ENCODE measurements at regions not wholly inside any gene's neighbourhood (a gene's known extent, or its start where the extent isn't known, plus 50 kb on each side); places are given as distances from the start of the nearest gene placed in this dataset.

DNA sequence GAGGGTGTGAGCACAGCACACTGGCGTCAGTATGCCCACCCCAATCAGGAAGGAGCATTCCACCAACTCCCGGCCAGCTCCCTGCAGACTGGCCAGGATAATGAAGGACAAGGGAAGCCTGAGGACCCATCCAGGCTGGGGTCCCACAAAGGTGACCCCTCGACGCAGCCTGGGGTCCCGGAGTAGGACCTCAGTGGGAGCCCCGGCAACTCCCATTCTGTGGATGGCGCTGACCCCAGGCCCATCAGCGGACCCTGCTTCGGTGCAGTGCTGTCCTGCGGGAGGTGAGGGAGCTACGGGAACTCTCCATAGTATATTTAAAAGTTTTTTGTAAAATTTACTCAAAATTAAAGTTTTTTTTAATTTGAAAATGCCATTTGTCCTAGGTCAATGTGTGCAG lies 137.7 kb upstream of the NKX1-1 start:
- DNase-seq (ENCODE audit: low read depth in 1 of 2, low spot score in 1 of 2), result no peak
- Histone ChIP-seq H3K27ac (replicated peaks) (no peak overlapping the region), H3K27me3 (ENCODE audit: insufficient read depth, poor library complexity, severe bottlenecking) (peaks cover 2% of the 10 kb centered on the region), H3K4me3 (replicated peaks; ENCODE audit: insufficient read depth, low read length) (no peak overlapping the region)
- TF ChIP-seq, protein P1, sequence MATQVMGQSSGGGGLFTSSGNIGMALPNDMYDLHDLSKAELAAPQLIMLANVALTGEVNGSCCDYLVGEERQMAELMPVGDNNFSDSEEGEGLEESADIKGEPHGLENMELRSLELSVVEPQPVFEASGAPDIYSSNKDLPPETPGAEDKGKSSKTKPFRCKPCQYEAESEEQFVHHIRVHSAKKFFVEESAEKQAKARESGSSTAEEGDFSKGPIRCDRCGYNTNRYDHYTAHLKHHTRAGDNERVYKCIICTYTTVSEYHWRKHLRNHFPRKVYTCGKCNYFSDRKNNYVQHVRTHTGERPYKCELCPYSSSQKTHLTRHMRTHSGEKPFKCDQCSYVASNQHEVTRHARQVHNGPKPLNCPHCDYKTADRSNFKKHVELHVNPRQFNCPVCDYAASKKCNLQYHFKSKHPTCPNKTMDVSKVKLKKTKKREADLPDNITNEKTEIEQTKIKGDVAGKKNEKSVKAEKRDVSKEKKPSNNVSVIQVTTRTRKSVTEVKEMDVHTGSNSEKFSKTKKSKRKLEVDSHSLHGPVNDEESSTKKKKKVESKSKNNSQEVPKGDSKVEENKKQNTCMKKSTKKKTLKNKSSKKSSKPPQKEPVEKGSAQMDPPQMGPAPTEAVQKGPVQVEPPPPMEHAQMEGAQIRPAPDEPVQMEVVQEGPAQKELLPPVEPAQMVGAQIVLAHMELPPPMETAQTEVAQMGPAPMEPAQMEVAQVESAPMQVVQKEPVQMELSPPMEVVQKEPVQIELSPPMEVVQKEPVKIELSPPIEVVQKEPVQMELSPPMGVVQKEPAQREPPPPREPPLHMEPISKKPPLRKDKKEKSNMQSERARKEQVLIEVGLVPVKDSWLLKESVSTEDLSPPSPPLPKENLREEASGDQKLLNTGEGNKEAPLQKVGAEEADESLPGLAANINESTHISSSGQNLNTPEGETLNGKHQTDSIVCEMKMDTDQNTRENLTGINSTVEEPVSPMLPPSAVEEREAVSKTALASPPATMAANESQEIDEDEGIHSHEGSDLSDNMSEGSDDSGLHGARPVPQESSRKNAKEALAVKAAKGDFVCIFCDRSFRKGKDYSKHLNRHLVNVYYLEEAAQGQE (IDR thresholded peaks at IDR 0.05; ENCODE audit: insufficient replicate concordance, low read depth), result no peak
- TF ChIP-seq GABPA (IDR thresholded peaks at IDR 0.05; ENCODE audit: low read depth) (no peak), POLR2AphosphoS5 (IDR thresholded peaks at IDR 0.05; ENCODE audit: low read depth) (no peak), SPI1 (IDR thresholded peaks at IDR 0.05; ENCODE audit: borderline replicate concordance, low read depth) (no peak)
- TF ChIP-seq, protein P2, sequence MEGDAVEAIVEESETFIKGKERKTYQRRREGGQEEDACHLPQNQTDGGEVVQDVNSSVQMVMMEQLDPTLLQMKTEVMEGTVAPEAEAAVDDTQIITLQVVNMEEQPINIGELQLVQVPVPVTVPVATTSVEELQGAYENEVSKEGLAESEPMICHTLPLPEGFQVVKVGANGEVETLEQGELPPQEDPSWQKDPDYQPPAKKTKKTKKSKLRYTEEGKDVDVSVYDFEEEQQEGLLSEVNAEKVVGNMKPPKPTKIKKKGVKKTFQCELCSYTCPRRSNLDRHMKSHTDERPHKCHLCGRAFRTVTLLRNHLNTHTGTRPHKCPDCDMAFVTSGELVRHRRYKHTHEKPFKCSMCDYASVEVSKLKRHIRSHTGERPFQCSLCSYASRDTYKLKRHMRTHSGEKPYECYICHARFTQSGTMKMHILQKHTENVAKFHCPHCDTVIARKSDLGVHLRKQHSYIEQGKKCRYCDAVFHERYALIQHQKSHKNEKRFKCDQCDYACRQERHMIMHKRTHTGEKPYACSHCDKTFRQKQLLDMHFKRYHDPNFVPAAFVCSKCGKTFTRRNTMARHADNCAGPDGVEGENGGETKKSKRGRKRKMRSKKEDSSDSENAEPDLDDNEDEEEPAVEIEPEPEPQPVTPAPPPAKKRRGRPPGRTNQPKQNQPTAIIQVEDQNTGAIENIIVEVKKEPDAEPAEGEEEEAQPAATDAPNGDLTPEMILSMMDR (IDR thresholded peaks at IDR 0.05; ENCODE audit: insufficient read depth, low read length), result no peak

GRCh38 chr4:1543561-1543960 lies 137.3 kb upstream of the NKX1-1 start:
- no peak overlapping the region for H3K27ac ChIP-seq (replicated peaks)
- DNase-seq (ENCODE audit: low read depth in 1 of 2, low spot score in 1 of 2), result no peak
- H3K4me3 ChIP-seq (replicated peaks; ENCODE audit: insufficient read depth, low read length), result no peak overlapping the region
- H3K27me3 ChIP-seq (ENCODE audit: insufficient read depth, poor library complexity, severe bottlenecking), result peaks cover 2% of the 10 kb centered on the region
- TF ChIP-seq, protein P1 (IDR thresholded peaks at IDR 0.05; ENCODE audit: insufficient replicate concordance, low read depth), result no peak
- TF ChIP-seq GABPA (IDR thresholded peaks at IDR 0.05; ENCODE audit: low read depth) (no peak), POLR2AphosphoS5 (IDR thresholded peaks at IDR 0.05; ENCODE audit: low read depth) (no peak), SPI1 (IDR thresholded peaks at IDR 0.05; ENCODE audit: borderline replicate concordance, low read depth) (no peak)
- TF ChIP-seq, protein P2 (IDR thresholded peaks at IDR 0.05; ENCODE audit: insufficient read depth, low read length), result no peak

- no peak overlapping the region for H3K4me3 ChIP-seq (replicated peaks; ENCODE audit: insufficient read depth, low read length)
Measured at GRCh38 chr4:1542516-1543320, 136.5 kb upstream of the NKX1-1 start.

More at GRCh38 chr4:1542516-1543320, 136.5 kb upstream of the NKX1-1 start:
- DNase-seq (ENCODE audit: low read depth in 1 of 2, low spot score in 1 of 2), result no peak
- H3K27ac ChIP-seq (replicated peaks), result no peak overlapping the region
- TF ChIP-seq SPI1 (IDR thresholded peaks at IDR 0.05; ENCODE audit: borderline replicate concordance, low read depth) (no peak), GABPA (IDR thresholded peaks at IDR 0.05; ENCODE audit: low read depth) (no peak), POLR2AphosphoS5 (IDR thresholded peaks at IDR 0.05; ENCODE audit: low read depth) (no peak)
- TF ChIP-seq, protein P2 (IDR thresholded peaks at IDR 0.05; ENCODE audit: insufficient read depth, low read length), result no peak
- TF ChIP-seq, protein P1 (IDR thresholded peaks at IDR 0.05; ENCODE audit: insufficient replicate concordance, low read depth), result no peak
- peaks cover under 1% of the 10 kb centered on the region for H3K27me3 ChIP-seq (ENCODE audit: insufficient read depth, poor library complexity, severe bottlenecking)
